ENCODE measurements at regions not wholly inside any gene's neighbourhood (a gene's known extent, or its start where the extent isn't known, plus 50 kb on each side); places are given as distances from the start of the nearest gene placed in this dataset.

GRCh38 chr12:97862072-97862471 lies 399.5 kb downstream of the RMST start:
- WGBS (ENCODE audit: insufficient coverage, low coverage, missing lambda C conversion rate) = 3% methylated on average over 2 of the region's 2 CpGs
- in situ Hi-C loops (cut with MboI) = no loop called here
- H3K27me3 ChIP-seq (ENCODE audit: control insufficient read depth in 2 of 2, insufficient read depth in 2 of 2, low read length in 2 of 2) = no peaks in the 10 kb centered on the region
- ChIA-PET CTCF (ENCODE audit: low intra/inter-chr PET ratio) (no interaction called here), POLR2A (no interaction called here)
- H3K79me2 ChIP-seq (ENCODE audit: control insufficient read depth, insufficient read depth, low read length) = no peaks in the 10 kb centered on the region
- intact Hi-C loops (cut with micrococcal nuclease) = no loop called here
- no peak overlapping the region for H3K4me2 ChIP-seq (ENCODE audit: insufficient read depth, low read length)
- no peak overlapping the region for H3K9ac ChIP-seq (ENCODE audit: insufficient read depth in 1 of 2, low read depth in 2 of 2, low read length in 2 of 2)
- no peaks in the 10 kb centered on the region for H3K9me3 ChIP-seq (replicated peaks; ENCODE audit: control insufficient read depth, insufficient read depth, low read depth, low read length)
- H3K27ac ChIP-seq (ENCODE audit: extremely low read depth, low read depth, low read length) = no peak overlapping the region
- no peaks in the 10 kb centered on the region for H3K4me1 ChIP-seq (replicated peaks in 1 of 2; ENCODE audit: control insufficient read depth in 2 of 2, insufficient read depth in 2 of 2, low read length in 2 of 2)
- no peak for TF ChIP-seq ZNF41 (CRISPR knock-in tag; conservative IDR thresholded peaks at IDR 0.05)
- TF ChIP-seq FOXP4 (CRISPR knock-in tag; IDR thresholded peaks at IDR 0.05; ENCODE audit: borderline replicate concordance) = no peak
- TF ChIP-seq CEBPB (tag; IDR thresholded peaks at IDR 0.05) = no peak
- TF ChIP-seq CCAR2 (IDR thresholded peaks at IDR 0.05; ENCODE audit: low read depth, low read length) = no peak
- TF ChIP-seq ZBTB43 (CRISPR knock-in tag; IDR thresholded peaks at IDR 0.05) = no peak
- no peak for TF ChIP-seq CBX5 (IDR thresholded peaks at IDR 0.05; ENCODE audit: borderline replicate concordance, low read depth)
- TF ChIP-seq RUNX1 (IDR thresholded peaks at IDR 0.05; ENCODE audit: low read depth) = no peak
- TF ChIP-seq GTF2E2 (tag; IDR thresholded peaks at IDR 0.05) = no peak
- TF ChIP-seq ZNF717 (CRISPR knock-in tag; IDR thresholded peaks at IDR 0.05) = no peak
- TF ChIP-seq RBBP5 (IDR thresholded peaks at IDR 0.05; ENCODE audit: borderline replicate concordance, insufficient read depth, low read length, poor library complexity, severe bottlenecking) = no peak
- TF ChIP-seq SIN3B (IDR thresholded peaks at IDR 0.05; ENCODE audit: low read depth) = no peak
- TF ChIP-seq PBX2 (CRISPR knock-in tag; IDR thresholded peaks at IDR 0.05; ENCODE audit: low read depth) = no peak
- no peak for TF ChIP-seq PBX2 (tag; conservative IDR thresholded peaks at IDR 0.05; ENCODE audit: low read depth)
- no peak for TF ChIP-seq CTBP1 (IDR thresholded peaks at IDR 0.05; ENCODE audit: borderline replicate concordance)
- no peak for TF ChIP-seq TAF15 (IDR thresholded peaks at IDR 0.05; ENCODE audit: low read depth, low read length)
- TF ChIP-seq ASH1L (IDR thresholded peaks at IDR 0.05; ENCODE audit: borderline replicate concordance, low read depth, partially characterized antibody) = no peak
- no peak for TF ChIP-seq KLF6 (CRISPR knock-in tag; IDR thresholded peaks at IDR 0.05; ENCODE audit: borderline replicate concordance)
- no peak for TF ChIP-seq KDM4B (IDR thresholded peaks at IDR 0.05; ENCODE audit: borderline replicate concordance in 2 of 2, low read depth in 1 of 2)
- no peak overlapping the region for H3K4me3 ChIP-seq
- H3K9me1 ChIP-seq (ENCODE audit: control insufficient read depth, insufficient read depth, low read length) = no peaks in the 10 kb centered on the region
- no TSS peak for BruUV-seq (replicated peaks)
- H4K20me1 ChIP-seq (replicated peaks; ENCODE audit: control insufficient read depth, insufficient read depth, low read length) = no peaks in the 10 kb centered on the region
- DNase-seq (ENCODE audit: extremely low read depth in 1 of 4, low spot score in 3 of 4) = no peak
- FAIRE-seq = no peak
- no peak overlapping the region for H2AFZ ChIP-seq (ENCODE audit: low read depth, low read length)
- ATAC-seq = no peak
- H3K36me3 ChIP-seq (ENCODE audit: control insufficient read depth, insufficient read depth, low read length) = no peaks in the 10 kb centered on the region

All from K562 (cell line).